Testis (tissue), 2 donors: ENCODE measurements at regions not wholly inside any gene's neighbourhood (a gene's known extent, or its start where the extent isn't known, plus 50 kb on each side); places are given as distances from the start of the nearest gene placed in this dataset.

Experiments used
- CTCF ChIP-seq, 3 experiments: fragments of 450-650 bp in 2 of 3; fragments of 200-600 bp in 1 of 3; sonication (generic) in 1 of 3; IDR thresholded peaks; one replicate each; pipeline ENCODE4 v1.5.1; 2016 to 2019; ENCODE audit warnings: antibody characterized with exemption in 3 of 3, mild to moderate bottlenecking in 2 of 3, moderate library complexity in 1 of 3
- POLR2A ChIP-seq: fragments of 450-650 bp; IDR thresholded peaks from one replicate; pipeline ENCODE4 v1.6.1; 2017; ENCODE audit warnings: antibody characterized with exemption, mild to moderate bottlenecking, moderate library complexity

DNA sequence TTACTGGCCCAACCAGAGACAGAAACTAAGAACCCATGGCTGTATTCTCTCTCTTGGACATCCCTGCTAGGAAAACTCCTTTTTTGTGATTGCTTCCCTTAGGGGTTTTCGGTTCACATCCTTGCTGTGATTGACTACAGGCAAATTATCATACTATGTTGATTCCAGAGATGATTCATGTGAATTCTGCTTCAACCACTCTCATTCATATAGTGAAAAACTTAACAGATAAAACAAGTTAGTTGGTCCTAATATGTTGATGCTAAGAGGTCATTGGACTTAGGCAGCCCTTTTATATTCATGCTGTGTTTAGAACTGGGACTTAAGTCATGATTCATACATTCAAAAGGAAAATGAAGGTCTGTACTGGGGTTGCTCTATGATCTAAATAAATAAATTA, 76.9 kb upstream of the CCN2 start:
- TF ChIP-seq CTCF (IDR thresholded peaks at IDR 0.05) (no peak), POLR2A (no peak)
